Right cardiac atrium (tissue), 5 donors: ENCODE measurements at regions not wholly inside any gene's neighbourhood (a gene's known extent, or its start where the extent isn't known, plus 50 kb on each side); places are given as distances from the start of the nearest gene placed in this dataset.

ENCODE experiments used
- ATAC-seq, 2 donors: fragments of 200-7000 bp; cut with Tn5 transposase; one replicate each; pipeline versions ENCODE4 v1.8.0 to v1.9.1; 2020; ENCODE audit warnings: moderate library complexity in 2 of 2, mild to moderate bottlenecking in 1 of 2
- DNase-seq, 3 donors: peaks; one replicate each; pipeline ENCODE4 v3.0.0-alpha.2; 2020
- H3K27ac ChIP-seq: one replicate; pipeline ENCODE4 v1.5.1; 2013; ENCODE audit warnings: mild to moderate bottlenecking, low read length, control low read depth, moderate library complexity
- H3K27me3 ChIP-seq: one replicate; pipeline ENCODE4 v1.6.1; 2013; ENCODE audit not compliant: control insufficient read depth, insufficient read depth
- H3K4me1 ChIP-seq: one replicate; pipeline ENCODE4 v1.6.1; 2013; ENCODE audit warnings: low read length; ENCODE audit not compliant: control insufficient read depth, insufficient read depth
- H3K4me3 ChIP-seq: one replicate; pipeline ENCODE4 v1.5.1; 2013; ENCODE audit warnings: low read length, control low read depth
- H3K9me3 ChIP-seq: one replicate; pipeline ENCODE4 v1.6.1; 2013; ENCODE audit warnings: low read length; ENCODE audit not compliant: control insufficient read depth
- WGBS: extraction: QIAGEN DNeasy Blood & Tissue Kit; methylation state at CpG from one replicate; pipeline ENCODE4 v1.1.7; 2013; 5-methylcytosine and 5-hydroxymethylcytosine counted together
- intact Hi-C, 4 donors: fragments of 100-400 bp; cut with DNase I; formaldehyde crosslinking; loops; one replicate each; pipeline versions ENCODE4 v1.11.0 to v1.14.0; 2022 to 2023
- donor health status: healthy with polysubstance abuse.
- donor health status: DM: no; HTN: yes; CAD: no.
- donor health status: DM: no; HTN: no; CAD: no.
- donor health status: DM: no; HTN: yes; CAD: no; lungs with severe emphysema.
- donor health status: DM: yes; HTN: yes; CAD: no.

DNA sequence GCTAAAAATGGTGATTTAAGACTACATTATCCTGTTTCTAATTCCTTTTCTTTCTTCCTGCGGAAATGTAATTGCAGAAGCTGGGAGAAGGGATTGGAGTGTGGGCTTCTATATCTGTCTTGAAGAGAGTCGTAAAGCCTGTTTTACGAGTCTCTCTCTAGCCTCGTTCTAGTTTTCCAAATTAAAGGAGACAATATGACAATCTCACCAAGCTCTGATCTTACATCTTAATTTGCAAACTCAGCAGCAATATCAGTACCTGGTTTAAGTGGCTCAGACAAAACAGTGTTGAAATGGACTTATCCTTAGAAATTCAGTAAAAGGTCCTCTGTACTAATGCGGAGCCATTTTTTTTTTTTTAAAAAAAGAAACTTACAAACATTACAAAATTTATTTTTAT, 349.5 kb upstream of the HAND2 start:
- WGBS, result 82% methylated on average over 5 of the region's 5 CpGs
- no peak overlapping the region for H3K27ac ChIP-seq
- no peak for ATAC-seq

DNA sequence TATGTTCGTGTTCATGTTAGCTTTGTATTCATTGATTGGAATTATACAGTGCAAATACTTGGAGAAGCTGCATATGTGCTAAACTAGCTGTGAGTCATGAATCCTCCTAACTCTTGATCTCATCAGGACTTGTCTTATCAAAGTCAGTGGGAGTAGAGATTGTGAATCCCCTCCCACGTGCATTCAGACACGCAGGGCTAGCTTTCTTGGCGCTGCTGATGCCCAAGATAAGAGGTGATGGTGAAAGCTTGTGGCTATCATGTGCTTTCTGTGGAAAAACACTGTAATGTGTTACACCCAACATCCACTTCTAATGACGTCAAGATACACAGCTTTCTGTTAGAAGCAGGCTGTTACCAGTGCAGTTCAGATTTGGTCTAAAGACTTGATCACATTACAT, 348.7 kb upstream of the HAND2 start:
- Histone ChIP-seq H3K27me3 (no peaks in the 10 kb centered on the region), H3K27ac (no peak overlapping the region), H3K4me1 (no peaks in the 10 kb centered on the region), H3K9me3 (no peaks in the 10 kb centered on the region), H3K4me3 (no peak overlapping the region)
- intact Hi-C loops, result no loop called here
- DNase-seq (peak; percentile 65 to 81 (median 68)), ATAC-seq (peak; percentile 94 to 96)
- WGBS, result 13% methylated on average over 5 of the region's 5 CpGs

More for the DNA sequence above, 349.5 kb upstream of the HAND2 start:
- no peaks in the 10 kb centered on the region for H3K27me3 ChIP-seq
- H3K4me1 ChIP-seq, result no peaks in the 10 kb centered on the region
- no peak for DNase-seq
- H3K4me3 ChIP-seq, result no peak overlapping the region
- H3K9me3 ChIP-seq, result no peaks in the 10 kb centered on the region
- intact Hi-C loops, result no loop called here

DNA sequence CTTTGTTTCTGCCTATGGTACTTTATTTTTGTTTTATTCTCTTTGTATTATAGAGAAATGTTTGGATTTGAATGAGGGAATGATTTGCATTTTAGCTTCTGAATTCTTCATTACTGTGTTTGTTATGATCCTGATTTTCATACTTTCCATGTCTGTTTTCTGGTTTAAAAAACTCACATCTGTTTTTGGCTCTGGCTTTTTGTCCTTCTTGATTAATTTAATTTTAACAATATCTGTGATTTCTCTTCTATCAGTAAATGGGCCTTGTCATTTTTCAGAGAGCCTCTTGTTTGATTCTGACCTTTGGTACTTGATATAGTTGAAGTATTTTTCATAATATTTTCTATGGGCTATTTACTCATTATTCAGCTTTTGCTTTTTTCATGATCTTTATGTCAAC, 341.6 kb upstream of the HAND2 start:
- H3K9me3 ChIP-seq, result no peaks in the 10 kb centered on the region
- intact Hi-C loops, result no loop called here
- H3K27me3 ChIP-seq, result no peaks in the 10 kb centered on the region
- H3K4me1 ChIP-seq, result no peaks in the 10 kb centered on the region
- no peak overlapping the region for H3K27ac ChIP-seq
- H3K4me3 ChIP-seq, result no peak overlapping the region
- ATAC-seq (no peak), DNase-seq (no peak)

- no peak overlapping the region for H3K27ac ChIP-seq
- peak in 1 of 2 donors; percentile 36 for ATAC-seq
Observed at GRCh38 chr4:173866322-173867026, 336.4 kb upstream of the HAND2 start.

DNA sequence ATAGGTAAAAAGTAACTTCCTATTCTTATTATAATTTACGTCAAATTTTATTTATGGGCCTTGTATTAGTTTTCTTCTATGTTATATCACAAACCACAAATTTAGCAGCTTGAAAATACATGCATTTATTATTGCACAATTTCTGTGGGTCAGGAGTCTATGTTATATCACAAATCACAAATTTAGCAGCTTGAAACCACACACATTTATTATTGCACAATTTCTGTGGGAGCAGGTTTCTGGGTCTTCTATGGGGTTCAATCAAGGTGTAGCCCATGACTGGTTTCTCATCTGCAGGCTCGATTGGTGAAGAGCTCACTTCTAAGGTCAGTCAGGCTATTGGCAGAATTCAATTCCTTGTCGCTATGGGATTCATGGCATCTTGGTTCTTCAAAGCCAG, 332.7 kb upstream of the HAND2 start:
- intact Hi-C loops, result no loop called here
- Histone ChIP-seq H3K27me3 (no peaks in the 10 kb centered on the region), H3K4me3 (no peak overlapping the region), H3K27ac (no peak overlapping the region), H3K4me1 (no peaks in the 10 kb centered on the region), H3K9me3 (no peaks in the 10 kb centered on the region)
- WGBS, result 91% methylated on average over 3 of the region's 3 CpGs
- DNase-seq (no peak), ATAC-seq (no peak)

More at GRCh38 chr4:173866322-173867026, 336.4 kb upstream of the HAND2 start:
- Histone ChIP-seq H3K4me3 (no peak overlapping the region), H3K27me3 (no peaks in the 10 kb centered on the region), H3K9me3 (no peaks in the 10 kb centered on the region), H3K4me1 (no peaks in the 10 kb centered on the region)
- intact Hi-C loops, result no loop called here
- WGBS, result 69% methylated on average over 3 of the region's 3 CpGs
- DNase-seq, result no peak

GRCh38 chr4:173860094-173860493, 330.1 kb upstream of the HAND2 start:
- 66% methylated on average over 2 of the region's 2 CpGs for WGBS
- Histone ChIP-seq H3K27ac (no peak overlapping the region), H3K9me3 (no peaks in the 10 kb centered on the region), H3K4me1 (no peaks in the 10 kb centered on the region), H3K4me3 (no peak overlapping the region), H3K27me3 (no peaks in the 10 kb centered on the region)
- DNase-seq, result no peak
- intact Hi-C loops, result no loop called here
- no peak for ATAC-seq

- H3K27me3 ChIP-seq, result no peaks in the 10 kb centered on the region
- H3K4me1 ChIP-seq, result no peaks in the 10 kb centered on the region
- H3K9me3 ChIP-seq, result no peaks in the 10 kb centered on the region
- 31% methylated on average over 6 of the region's 6 CpGs for WGBS
- no peak overlapping the region for H3K27ac ChIP-seq
- intact Hi-C loops, result no loop called here
- DNase-seq (no peak), ATAC-seq (peak in 1 of 2 donors; percentile 61)
- H3K4me3 ChIP-seq, result no peak overlapping the region
Observed at GRCh38 chr4:173859091-173859713, 329.2 kb upstream of the HAND2 start.

DNA sequence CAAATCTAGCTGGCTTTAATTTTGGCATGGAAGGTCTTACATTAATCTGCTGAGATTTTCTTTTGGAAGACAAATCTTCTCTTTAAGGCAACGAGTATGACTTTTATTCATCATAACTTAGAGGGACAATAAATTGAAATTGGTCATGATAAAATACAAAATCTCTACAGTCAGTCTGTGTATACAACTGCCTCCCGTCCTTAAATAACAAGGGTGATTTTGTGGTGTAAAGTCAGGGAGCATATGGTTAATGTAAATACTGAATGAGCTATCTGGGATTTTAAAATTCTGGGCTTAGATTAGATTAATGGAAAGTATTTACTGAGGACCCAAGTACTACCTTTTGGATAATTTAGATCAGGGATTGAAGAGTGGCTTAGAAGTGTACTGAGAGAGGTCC, 328.4 kb upstream of the HAND2 start:
- Histone ChIP-seq H3K9me3 (no peaks in the 10 kb centered on the region), H3K4me3 (no peak overlapping the region), H3K27me3 (no peaks in the 10 kb centered on the region), H3K27ac (no peak overlapping the region), H3K4me1 (no peaks in the 10 kb centered on the region)
- DNase-seq (no peak), ATAC-seq (no peak)
- 62% methylated on average over 2 of the region's 2 CpGs for WGBS
- intact Hi-C loops, result no loop called here

- Histone ChIP-seq H3K9me3 (no peaks in the 10 kb centered on the region), H3K27me3 (no peaks in the 10 kb centered on the region), H3K4me3 (no peak overlapping the region), H3K4me1 (no peaks in the 10 kb centered on the region), H3K27ac (no peak overlapping the region)
- DNase-seq (no peak), ATAC-seq (no peak)
- WGBS, result 91% methylated on average over 1 of the region's 1 CpG
- intact Hi-C loops, result no loop called here
Observed at GRCh38 chr4:173857828-173858227, 327.8 kb upstream of the HAND2 start.

DNA sequence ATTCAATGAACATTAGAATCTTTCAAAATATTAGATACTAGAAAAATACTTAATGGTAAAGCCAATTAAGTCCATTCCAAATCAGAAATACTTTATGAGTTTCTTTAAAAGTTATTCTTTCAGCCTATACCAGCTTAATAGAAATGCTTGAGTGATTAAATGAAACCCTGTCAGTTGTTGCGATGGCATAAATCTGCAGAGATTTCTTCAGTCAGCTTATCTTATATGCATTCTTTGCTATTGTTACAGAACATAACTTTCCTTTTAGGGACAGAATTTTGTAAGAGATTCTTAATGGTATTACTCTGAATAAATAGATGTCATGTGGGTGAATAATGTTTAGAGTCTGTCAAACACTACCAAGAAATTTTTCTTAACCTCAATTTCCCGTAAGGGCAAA, 325.0 kb upstream of the HAND2 start:
- no peak for DNase-seq
- Histone ChIP-seq H3K4me3 (no peak overlapping the region), H3K4me1 (no peaks in the 10 kb centered on the region), H3K27ac (no peak overlapping the region), H3K27me3 (no peaks in the 10 kb centered on the region), H3K9me3 (no peaks in the 10 kb centered on the region)
- 89% methylated on average over 2 of the region's 2 CpGs for WGBS
- intact Hi-C loops, result no loop called here
- no peak for ATAC-seq

- Histone ChIP-seq H3K9me3 (no peaks in the 10 kb centered on the region), H3K4me1 (no peaks in the 10 kb centered on the region), H3K4me3 (no peak overlapping the region), H3K27ac (no peak overlapping the region), H3K27me3 (no peaks in the 10 kb centered on the region)
- WGBS, result 91% methylated on average over 6 of the region's 6 CpGs
- intact Hi-C loops, result no loop called here
- no peak for ATAC-seq
- DNase-seq, result no peak
Observed at GRCh38 chr4:173852775-173853174, 322.7 kb upstream of the HAND2 start.
